ENCODE measurements at regions not wholly inside any gene's neighbourhood (a gene's known extent, or its start where the extent isn't known, plus 50 kb on each side); places are given as distances from the start of the nearest gene placed in this dataset.

GRCh38 chr4:45131020-45131419 lies 404.7 kb upstream of the GNPDA2 start:
- no peak for TF ChIP-seq EZH2 (IDR thresholded peaks at IDR 0.05; ENCODE audit: low read length, missing control alignments)
- TF ChIP-seq CTCF (conservative IDR thresholded peaks at IDR 0.05 in 1 of 2, IDR thresholded peaks at IDR 0.05 in 1 of 2; ENCODE audit: low read depth in 1 of 2, low read length in 2 of 2) = no peak

Measured in fibroblast of lung (primary cell).